Breast epithelium (tissue), 4 donors: ENCODE measurements at regions not wholly inside any gene's neighbourhood (a gene's known extent, or its start where the extent isn't known, plus 50 kb on each side); places are given as distances from the start of the nearest gene placed in this dataset.

Source experiments
- DNase-seq, 2 donors: peaks; one replicate each; pipeline ENCODE4 v3.0.0-alpha.2; 2019; ENCODE audit warnings: low spot score in 2 of 2
- H3K27ac ChIP-seq, 2 donors: fragments of 200-600 bp; sonication (generic) in 1 of 2; one replicate each; pipeline ENCODE4 v1.5.1; 2016 to 2019; ENCODE audit warnings: mild to moderate bottlenecking in 1 of 2
- H3K27me3 ChIP-seq, 2 donors: fragments of 200-600 bp; sonication (generic) in 1 of 2; one replicate each; pipeline versions ENCODE4 v1.5.1 to v1.6.0; 2017 to 2019; ENCODE audit warnings: control low read depth in 1 of 2, mild to moderate bottlenecking in 1 of 2
- H3K36me3 ChIP-seq: fragments of 200-600 bp; one replicate; pipeline ENCODE4 v1.5.1; 2019
- H3K4me1 ChIP-seq, 2 donors: fragments of 200-600 bp; sonication (generic); one replicate each; pipeline ENCODE4 v1.5.1; 2016 to 2019; ENCODE audit warnings: control low read depth in 1 of 2
- H3K4me3 ChIP-seq, 3 donors: fragments of 200-600 bp; sonication (generic); 1 replicate in 2 of 3; 2 replicates in 1 of 3; pipeline ENCODE4 v1.5.1; 2016 to 2019; ENCODE audit warnings: mild to moderate bottlenecking in 3 of 3, moderate library complexity in 2 of 3
- H3K9me3 ChIP-seq, 2 donors: fragments of 200-600 bp; sonication (generic) in 1 of 2; one replicate each; pipeline ENCODE4 v1.5.1; 2016 to 2019; ENCODE audit warnings: control low read depth in 1 of 2
- CTCF ChIP-seq, 3 donors: fragments of 450-650 bp; IDR thresholded peaks; one replicate each; pipeline ENCODE4 v1.5.1; 2016 to 2017; ENCODE audit warnings: antibody characterized with exemption in 3 of 3, mild to moderate bottlenecking in 3 of 3, moderate library complexity in 3 of 3
- POLR2A ChIP-seq: fragments of 450-650 bp; IDR thresholded peaks from one replicate; pipeline ENCODE4 v1.6.1; 2016; ENCODE audit warnings: antibody characterized with exemption, mild to moderate bottlenecking, moderate library complexity
- POLR2AphosphoS5 ChIP-seq, 3 donors: sonication (generic); formaldehyde crosslinking; IDR thresholded peaks; one replicate each; pipeline ENCODE4 v1.6.1; 2017; ENCODE audit warnings: antibody characterized with exemption in 3 of 3
- intact Hi-C: fragments of 100-400 bp; cut with DNase I; formaldehyde crosslinking; loops from one replicate; pipeline ENCODE4 v1.15.1; 2023; ENCODE audit warnings: low total_unique reads

- Histone ChIP-seq H3K27me3 (no peaks in the 10 kb centered on the region), H3K27ac (no peak overlapping the region), H3K9me3 (no peaks in the 10 kb centered on the region), H3K4me1 (no peaks in the 10 kb centered on the region), H3K36me3 (no peaks in the 10 kb centered on the region), H3K4me3 (no peak overlapping the region)
- DNase-seq = no peak
- TF ChIP-seq CTCF (IDR thresholded peaks at IDR 0.05) (no peak), POLR2A (no peak), POLR2AphosphoS5 (IDR thresholded peaks at IDR 0.05) (no peak)
- intact Hi-C loops = no loop called here
Measured at GRCh38 chr22:48736593-48737460, 1090.8 kb downstream of the BRD1 start.

GRCh38 chr22:48734961-48735360 is 1092.7 kb downstream of the BRD1 start:
- TF ChIP-seq CTCF (IDR thresholded peaks at IDR 0.05) = no peak
- TF ChIP-seq POLR2A = no peak
- TF ChIP-seq POLR2AphosphoS5 (IDR thresholded peaks at IDR 0.05) = no peak
- Histone ChIP-seq H3K27me3 (no peaks in the 10 kb centered on the region), H3K27ac (no peak overlapping the region), H3K4me3 (no peak overlapping the region), H3K9me3 (no peaks in the 10 kb centered on the region), H3K4me1 (no peaks in the 10 kb centered on the region), H3K36me3 (no peaks in the 10 kb centered on the region)
- DNase-seq = no peak
- intact Hi-C loops = loop anchor here (1.0 kb wide), 1 partner anchor 17 kb away; no protein-coding TSS in a partner anchor

GRCh38 chr22:48734359-48734758 is 1093.3 kb downstream of the BRD1 start:
- Histone ChIP-seq H3K4me3 (no peak overlapping the region), H3K4me1 (no peaks in the 10 kb centered on the region), H3K36me3 (peaks cover 3% of the 10 kb centered on the region), H3K27ac (no peak overlapping the region), H3K27me3 (no peaks in the 10 kb centered on the region), H3K9me3 (no peaks in the 10 kb centered on the region)
- intact Hi-C loops = no loop called here
- TF ChIP-seq POLR2AphosphoS5 (IDR thresholded peaks at IDR 0.05) (no peak), CTCF (IDR thresholded peaks at IDR 0.05) (no peak), POLR2A (no peak)
- DNase-seq = no peak

GRCh38 chr22:48729499-48730171 is 1098.0 kb downstream of the BRD1 start:
- peaks cover 0 to 5% of the 10 kb centered on the region in 2 donors for H3K9me3 ChIP-seq
- H3K27ac ChIP-seq = no peak overlapping the region
- no peak overlapping the region for H3K4me3 ChIP-seq
- TF ChIP-seq POLR2AphosphoS5 (IDR thresholded peaks at IDR 0.05) (no peak), CTCF (IDR thresholded peaks at IDR 0.05) (no peak), POLR2A (no peak)
- no peaks in the 10 kb centered on the region for H3K27me3 ChIP-seq
- H3K4me1 ChIP-seq = no peaks in the 10 kb centered on the region
- intact Hi-C loops = no loop called here
- DNase-seq = no peak
- peaks cover 3% of the 10 kb centered on the region for H3K36me3 ChIP-seq

- intact Hi-C loops = no loop called here
- H3K9me3 ChIP-seq = peaks cover 0 to 5% of the 10 kb centered on the region in 2 donors
- no peak overlapping the region for H3K4me3 ChIP-seq
- peaks cover 3% of the 10 kb centered on the region for H3K36me3 ChIP-seq
- DNase-seq = no peak
- H3K27me3 ChIP-seq = no peaks in the 10 kb centered on the region
- H3K4me1 ChIP-seq = no peaks in the 10 kb centered on the region
- H3K27ac ChIP-seq = no peak overlapping the region
- TF ChIP-seq CTCF (IDR thresholded peaks at IDR 0.05) (no peak), POLR2A (no peak), POLR2AphosphoS5 (IDR thresholded peaks at IDR 0.05) (no peak)
Measured at GRCh38 chr22:48727454-48728058, 1100.1 kb downstream of the BRD1 start.
